Fibroblast of lung (primary cell): ENCODE measurements at regions not wholly inside any gene's neighbourhood (a gene's known extent, or its start where the extent isn't known, plus 50 kb on each side); places are given as distances from the start of the nearest gene placed in this dataset.

ENCODE experiments used
- EZH2 ChIP-seq: IDR thresholded peaks from 2 replicates; pipeline ENCODE4 v1.5.1; 2012; ENCODE audit warnings: low read length, control low read depth, mild to moderate bottlenecking; ENCODE audit errors: missing control alignments
- TF ChIP-seq, protein P1 (sequence below), 2 donors: IDR thresholded peaks in 1 of 2; conservative IDR thresholded peaks in 1 of 2; 1 replicate in 1 of 2; 2 replicates in 1 of 2; pipeline ENCODE4 v1.5.1; 2011 to 2012; ENCODE audit warnings: low read length in 2 of 2, control low read depth in 1 of 2, inconsistent platforms in 1 of 2, low read depth in 1 of 2, mild to moderate bottlenecking in 1 of 2

DNA sequence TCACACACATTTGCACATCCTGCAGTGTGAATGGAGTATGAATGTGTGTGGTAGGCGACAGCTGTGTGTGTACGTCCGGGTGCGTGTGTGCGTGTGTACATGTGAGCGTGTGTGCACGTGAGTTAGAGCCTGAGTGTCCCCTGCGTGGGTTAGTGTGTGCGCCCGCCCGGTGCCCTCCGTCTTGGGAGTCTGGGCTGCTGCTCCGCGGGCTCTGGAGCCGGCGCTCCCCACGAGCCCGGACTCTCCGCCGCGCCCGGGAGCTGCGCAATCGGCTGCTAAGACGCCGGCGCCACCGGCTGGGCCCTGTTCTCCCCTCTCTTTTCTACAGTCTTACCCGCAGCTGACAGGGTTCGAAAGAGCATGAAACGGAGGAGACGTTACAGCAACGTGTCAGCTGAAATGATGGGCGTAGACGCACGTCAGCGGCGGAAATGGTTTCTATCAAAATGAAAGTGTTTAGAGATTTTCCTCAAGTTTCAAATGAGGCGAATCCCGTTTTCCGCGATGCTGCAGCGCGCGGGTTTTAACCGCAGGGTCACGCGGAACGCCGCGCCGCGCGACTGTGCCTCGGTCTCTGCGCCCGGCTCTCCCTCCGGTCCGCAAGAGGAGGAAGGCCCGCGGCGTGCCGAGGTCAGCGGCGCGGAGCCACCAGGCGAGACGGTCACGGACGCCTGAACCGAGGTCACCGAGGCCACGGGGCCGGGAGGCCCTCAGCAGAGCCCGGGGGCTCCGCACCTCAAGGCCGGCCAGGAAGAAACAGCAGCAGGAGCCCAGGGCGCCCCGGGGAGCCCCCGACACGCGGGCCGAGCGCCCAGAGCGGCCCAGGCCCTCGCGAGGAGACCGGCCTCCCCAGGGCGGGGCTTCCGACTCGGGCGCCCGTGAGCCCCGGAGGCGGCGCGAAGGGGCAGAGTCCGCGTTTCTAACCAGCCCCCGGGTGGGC lies 95.3 kb upstream of the BHLHE23 start:
- TF ChIP-seq, protein P1, sequence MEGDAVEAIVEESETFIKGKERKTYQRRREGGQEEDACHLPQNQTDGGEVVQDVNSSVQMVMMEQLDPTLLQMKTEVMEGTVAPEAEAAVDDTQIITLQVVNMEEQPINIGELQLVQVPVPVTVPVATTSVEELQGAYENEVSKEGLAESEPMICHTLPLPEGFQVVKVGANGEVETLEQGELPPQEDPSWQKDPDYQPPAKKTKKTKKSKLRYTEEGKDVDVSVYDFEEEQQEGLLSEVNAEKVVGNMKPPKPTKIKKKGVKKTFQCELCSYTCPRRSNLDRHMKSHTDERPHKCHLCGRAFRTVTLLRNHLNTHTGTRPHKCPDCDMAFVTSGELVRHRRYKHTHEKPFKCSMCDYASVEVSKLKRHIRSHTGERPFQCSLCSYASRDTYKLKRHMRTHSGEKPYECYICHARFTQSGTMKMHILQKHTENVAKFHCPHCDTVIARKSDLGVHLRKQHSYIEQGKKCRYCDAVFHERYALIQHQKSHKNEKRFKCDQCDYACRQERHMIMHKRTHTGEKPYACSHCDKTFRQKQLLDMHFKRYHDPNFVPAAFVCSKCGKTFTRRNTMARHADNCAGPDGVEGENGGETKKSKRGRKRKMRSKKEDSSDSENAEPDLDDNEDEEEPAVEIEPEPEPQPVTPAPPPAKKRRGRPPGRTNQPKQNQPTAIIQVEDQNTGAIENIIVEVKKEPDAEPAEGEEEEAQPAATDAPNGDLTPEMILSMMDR (conservative IDR thresholded peaks at IDR 0.05 in 1 of 2, IDR thresholded peaks at IDR 0.05 in 1 of 2; ENCODE audit: low read depth in 1 of 2, low read length in 2 of 2): no peak
- TF ChIP-seq EZH2: no peak
